ENCODE measurements at regions not wholly inside any gene's neighbourhood (a gene's known extent, or its start where the extent isn't known, plus 50 kb on each side); places are given as distances from the start of the nearest gene placed in this dataset.
"Not testable (repeated sequence)": the region's sequence is repeated elsewhere in the genome, so short reads cannot be mapped to it uniquely, and the experiment has no call there.

DNA sequence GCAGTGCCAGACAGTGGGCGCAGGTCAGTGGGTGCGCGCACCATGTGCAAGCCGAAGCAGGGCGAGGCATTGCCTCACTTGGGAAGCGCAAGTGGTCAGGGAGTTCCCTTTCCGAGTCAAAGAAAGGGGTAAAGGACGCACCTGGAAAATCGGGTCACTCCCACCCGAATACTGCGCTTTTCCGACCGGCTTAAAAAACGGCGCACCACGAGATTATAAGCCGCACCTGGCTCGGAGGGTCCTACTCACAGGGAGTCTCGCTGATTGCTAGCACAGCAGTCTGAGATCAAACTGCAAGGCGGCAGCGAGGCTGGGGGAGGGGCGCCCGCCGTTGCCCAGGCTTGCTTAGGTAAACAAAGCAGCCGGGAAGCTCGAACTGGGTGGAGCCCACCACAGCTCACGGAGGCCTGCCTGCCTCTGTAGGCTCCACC lies 77.9 kb downstream of the NR4A2 start:
- DNase-seq, result peak; percentile 60

- no peak for DNase-seq
Observed at GRCh38 chr2:156253765-156254164, 78.8 kb downstream of the NR4A2 start.

GRCh38 chr2:156242874-156243273 lies 89.6 kb downstream of the NR4A2 start:
- no peak for DNase-seq

- DNase-seq, result no peak
Observed at GRCh38 chr2:156237558-156237957, 95.0 kb downstream of the NR4A2 start.

GRCh38 chr2:156229724-156230362 lies 102.7 kb downstream of the NR4A2 start:
- no peak for DNase-seq

DNA sequence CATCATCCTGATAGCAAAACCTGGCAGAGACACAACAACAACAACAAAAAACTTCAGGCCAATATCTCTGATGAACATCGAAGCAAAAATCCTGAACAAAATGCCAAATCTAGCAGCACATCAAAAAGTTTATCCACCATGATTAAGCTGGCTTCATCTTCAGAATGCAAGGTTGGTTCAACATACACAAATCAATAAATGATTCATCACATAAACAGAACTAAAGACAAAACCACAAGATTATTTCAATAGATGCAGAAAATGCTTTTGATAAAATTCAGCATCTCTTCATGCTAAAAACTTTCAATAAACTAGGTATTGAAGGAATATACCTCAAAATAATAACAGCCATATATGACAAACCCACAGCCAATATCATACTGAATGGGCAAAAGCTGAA lies 109.2 kb downstream of the NR4A2 start:
- DNase-seq, result not testable (repeated sequence)

- DNase-seq, result no peak
Observed at GRCh38 chr2:156221703-156222102, 110.8 kb downstream of the NR4A2 start.

DNA sequence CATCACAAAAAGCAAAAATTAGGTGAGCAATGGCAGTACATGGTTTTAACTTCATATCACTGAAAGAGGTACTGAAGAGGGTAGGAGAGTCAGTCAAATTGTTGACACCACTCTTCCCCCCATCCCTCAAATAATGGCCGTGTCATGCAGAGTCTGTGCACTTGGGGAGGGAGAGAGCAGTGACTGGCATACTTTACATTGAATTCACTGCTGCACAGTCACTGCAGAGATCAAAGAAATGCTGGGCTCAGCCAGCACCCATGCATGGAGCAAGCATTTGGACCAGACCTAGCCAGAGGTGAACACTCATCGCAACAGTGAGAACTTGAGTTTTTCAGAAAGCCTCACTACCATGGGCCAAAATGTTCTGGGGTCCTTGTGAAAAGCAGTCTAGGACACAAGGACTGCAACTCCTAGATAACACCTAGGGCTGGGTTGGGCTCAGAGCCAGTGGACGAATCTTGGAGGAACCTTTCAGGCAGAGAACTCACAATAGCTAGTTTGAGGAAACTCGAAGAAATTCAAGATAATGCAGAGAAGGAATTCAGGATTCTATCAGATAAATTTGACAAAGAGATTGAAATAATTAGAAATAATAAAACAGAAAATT lies 112.9 kb downstream of the NR4A2 start:
- no peak for DNase-seq

GRCh38 chr2:156215656-156216055 lies 116.9 kb downstream of the NR4A2 start:
- no peak for DNase-seq

- no peak for DNase-seq
Observed at GRCh38 chr2:156211318-156211717, 121.2 kb downstream of the NR4A2 start.

DNA sequence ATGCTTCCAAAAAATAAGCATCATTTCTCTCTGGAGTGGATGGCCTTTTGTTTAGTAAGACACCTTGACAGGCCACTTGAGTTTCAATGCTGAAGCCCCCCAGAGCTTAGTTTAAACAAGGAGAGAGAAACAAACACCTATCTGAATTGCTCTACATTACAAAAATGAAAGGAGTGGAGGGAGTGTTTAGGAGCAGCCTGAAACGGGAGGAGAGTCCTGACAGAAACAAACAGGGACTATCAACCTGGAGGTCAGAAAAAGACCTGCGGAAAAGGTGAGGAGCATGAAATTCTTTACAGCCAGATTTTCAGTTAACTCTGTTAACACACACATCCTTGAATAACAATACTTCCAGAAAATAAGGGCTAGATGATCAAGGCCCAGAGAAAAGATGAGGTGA lies 126.2 kb downstream of the NR4A2 start:
- no peak for DNase-seq

- no peak for DNase-seq
Observed at GRCh38 chr2:156199588-156199987, 132.9 kb downstream of the NR4A2 start.

- no peak for DNase-seq
Observed at GRCh38 chr2:156196031-156196430, 136.5 kb downstream of the NR4A2 start.

DNA sequence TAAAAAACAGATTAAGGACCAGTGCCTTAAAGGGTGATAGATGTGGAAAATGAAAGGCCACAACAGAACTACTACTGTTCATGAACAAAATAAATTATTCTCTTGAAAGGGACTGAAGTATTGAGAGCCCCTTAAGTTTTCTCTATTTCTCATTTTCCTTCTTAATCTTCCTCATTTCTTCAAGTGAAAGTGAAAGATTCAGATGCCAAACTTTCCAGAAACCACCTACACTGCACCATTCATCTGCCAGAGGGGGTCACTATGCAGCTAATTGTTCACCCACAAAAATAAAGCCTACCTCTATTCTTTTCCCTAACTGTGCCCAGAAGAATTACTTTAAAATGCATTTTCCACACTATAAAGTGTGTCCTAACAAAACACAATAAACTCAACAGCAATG lies 140.1 kb downstream of the NR4A2 start:
- DNase-seq, result no peak

GRCh38 chr2:156191527-156191926 lies 141.0 kb downstream of the NR4A2 start:
- DNase-seq, result no peak

GRCh38 chr2:156190517-156190916 lies 142.0 kb downstream of the NR4A2 start:
- DNase-seq, result peak; percentile 29

DNA sequence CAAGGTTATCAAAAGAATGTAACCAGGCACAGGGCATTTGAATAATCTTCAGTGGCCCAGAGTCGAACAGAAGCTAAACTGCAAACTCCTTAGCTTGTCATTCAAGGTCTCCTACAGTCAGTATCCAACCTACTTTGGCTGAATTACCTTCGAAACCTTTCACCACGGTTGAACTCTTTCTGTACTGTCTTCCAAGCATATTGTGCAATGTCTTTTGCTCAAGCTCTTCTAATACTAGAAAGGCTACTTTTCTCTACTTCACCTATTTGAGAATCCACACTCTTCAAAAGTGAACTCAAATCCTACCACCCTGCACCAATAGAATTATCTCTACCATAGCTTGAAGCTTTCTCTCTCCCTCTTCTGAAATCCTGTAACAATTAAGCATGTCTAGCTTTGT lies 142.9 kb downstream of the NR4A2 start:
- no peak for DNase-seq

GRCh38 chr2:156189143-156189542 lies 143.4 kb downstream of the NR4A2 start:
- peak; percentile 12 for DNase-seq

DNA sequence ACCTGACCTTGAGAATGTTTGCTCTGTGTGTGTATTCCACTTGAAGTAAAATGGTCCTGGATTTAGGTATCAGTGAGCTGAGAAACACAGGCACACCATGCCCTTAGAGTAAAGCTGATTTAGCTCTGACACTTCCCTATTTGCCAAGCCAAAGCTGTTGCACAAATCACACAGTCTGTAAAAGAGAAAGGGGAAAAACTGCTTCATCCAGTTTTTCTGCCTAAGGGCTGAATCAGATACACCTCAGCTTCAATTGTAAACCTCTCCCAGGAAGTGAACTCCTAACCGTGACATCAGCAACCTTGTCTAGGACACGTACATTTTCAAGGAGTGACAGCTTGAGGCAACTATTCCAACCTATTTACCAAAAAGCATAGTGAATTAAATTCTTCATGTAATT lies 150.4 kb downstream of the NR4A2 start:
- no peak for DNase-seq

DNA sequence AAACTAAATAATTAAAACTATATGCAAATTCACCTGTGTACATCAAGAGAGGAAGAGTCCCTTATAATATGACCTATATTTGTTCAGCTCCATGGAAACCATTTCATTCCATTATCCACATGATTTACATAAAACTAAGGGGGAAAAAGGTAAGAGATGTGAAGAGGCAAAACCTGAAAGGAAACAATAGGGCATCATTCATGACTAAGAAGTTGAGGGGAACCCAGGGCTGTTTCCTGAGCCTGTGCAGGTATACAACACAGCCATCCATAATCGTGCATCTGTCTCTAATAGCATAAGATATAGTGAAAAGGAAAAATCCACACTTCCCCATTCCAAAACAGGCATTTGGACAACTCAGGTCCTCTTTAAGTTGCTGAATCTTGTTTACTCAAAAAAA lies 151.3 kb downstream of the NR4A2 start:
- no peak for DNase-seq

- no peak for DNase-seq
Observed at GRCh38 chr2:156177654-156178053, 154.9 kb downstream of the NR4A2 start.

- no peak for DNase-seq
Observed at GRCh38 chr2:156175946-156176345, 156.6 kb downstream of the NR4A2 start.

- no peak for DNase-seq
Observed at GRCh38 chr2:156170929-156171328, 161.6 kb downstream of the NR4A2 start.

DNA sequence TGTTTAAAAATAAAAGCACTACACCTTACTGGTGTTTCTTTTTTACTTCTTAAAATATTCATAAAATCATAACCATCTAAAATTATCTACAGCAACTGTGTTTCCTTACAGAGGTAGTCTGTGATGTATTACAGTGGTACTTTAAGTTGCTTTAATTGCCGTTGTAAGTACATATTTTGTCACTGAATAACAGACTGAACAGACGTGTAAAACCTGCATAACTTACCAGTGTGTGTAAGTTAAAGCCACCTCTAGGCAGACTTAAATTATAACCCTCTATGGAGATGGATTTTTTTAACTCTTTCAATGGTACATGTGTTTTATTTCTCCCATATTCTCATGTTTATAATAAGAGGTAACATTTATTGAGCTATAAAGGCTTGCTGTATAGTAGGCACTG lies 166.8 kb downstream of the NR4A2 start:
- DNase-seq, result no peak

DNA sequence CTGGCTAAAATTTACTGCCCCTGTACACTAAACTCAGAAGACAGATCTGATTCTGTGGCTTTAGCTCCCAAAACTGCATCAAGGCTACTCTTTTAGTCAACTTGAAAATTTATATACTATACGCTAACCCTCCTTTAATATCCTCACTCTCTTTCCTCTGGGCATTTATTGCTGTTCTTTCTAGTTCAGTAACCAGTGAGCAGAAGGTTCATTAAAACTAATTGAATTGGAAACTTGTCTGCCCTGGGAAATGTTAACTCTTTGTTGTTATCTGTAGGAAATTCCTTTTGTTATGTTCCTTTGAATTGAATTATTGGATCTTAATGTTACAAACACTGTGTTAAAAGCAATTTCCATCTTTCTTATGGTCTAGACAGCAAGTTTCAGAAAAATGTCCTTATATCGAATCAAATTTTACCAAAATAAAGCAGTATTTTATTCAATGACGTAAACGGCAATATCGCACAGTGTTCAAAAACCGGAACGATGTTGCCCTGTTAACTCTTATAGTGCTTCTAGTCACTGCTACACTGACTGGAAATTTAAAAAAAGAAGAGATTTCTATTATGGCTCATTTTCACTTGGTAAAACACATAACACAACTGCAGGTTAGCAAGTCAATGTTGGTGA lies 168.3 kb downstream of the NR4A2 start:
- no peak for DNase-seq

Measured in NCI-H1105 (cell line).